IPS-15b (cell line): ENCODE measurements at regions not wholly inside any gene's neighbourhood (a gene's known extent, or its start where the extent isn't known, plus 50 kb on each side); places are given as distances from the start of the nearest gene placed in this dataset.
"Not testable (repeated sequence)": the region's sequence is repeated elsewhere in the genome, so short reads cannot be mapped to it uniquely, and the experiment has no call there.

Experiments used
- H3K27me3 ChIP-seq: one replicate; pipeline ENCODE4 v1.6.1; 2013; ENCODE audit warnings: low read length; ENCODE audit not compliant: control insufficient read depth, insufficient read depth
- H3K36me3 ChIP-seq: one replicate; pipeline ENCODE4 v1.6.1; 2013; ENCODE audit warnings: low read length; ENCODE audit not compliant: control insufficient read depth, insufficient read depth
- H3K4me1 ChIP-seq: one replicate; pipeline ENCODE4 v1.6.1; 2013; ENCODE audit warnings: mild to moderate bottlenecking, low read length; ENCODE audit not compliant: control insufficient read depth, insufficient read depth
- H3K4me3 ChIP-seq: one replicate; pipeline ENCODE4 v1.5.1; 2013; ENCODE audit warnings: low read depth, low read length
- H3K9ac ChIP-seq: one replicate; pipeline ENCODE4 v1.6.1; 2013; ENCODE audit warnings: low read depth, mild to moderate bottlenecking, low read length
- H3K9me3 ChIP-seq: one replicate; pipeline ENCODE4 v1.6.1; 2013; ENCODE audit warnings: mild to moderate bottlenecking, low read length; ENCODE audit not compliant: control insufficient read depth, insufficient read depth

DNA sequence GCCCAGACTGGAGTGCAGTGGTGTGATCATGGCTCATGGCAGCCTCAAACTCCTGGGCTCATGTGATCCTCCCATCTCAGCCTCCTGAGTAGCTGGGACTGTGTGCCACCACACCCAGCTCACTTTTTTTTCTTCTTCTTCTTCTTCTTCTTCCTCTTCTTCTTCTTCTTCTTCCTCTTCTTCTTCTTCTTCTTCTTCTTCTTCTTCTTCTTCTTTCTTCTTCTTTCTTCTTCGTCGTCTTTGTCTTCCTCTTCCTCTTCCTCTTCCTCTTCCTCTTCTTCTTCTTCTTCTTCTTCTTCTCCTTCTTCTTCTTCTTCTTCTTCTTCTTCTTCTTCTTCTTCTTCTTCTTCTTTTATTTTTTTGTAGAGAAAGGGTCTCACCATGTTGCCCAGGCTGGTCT, 78.8 kb upstream of the RPH3A start:
- H3K4me3 ChIP-seq, H3K9me3 ChIP-seq, H3K4me1 ChIP-seq, H3K36me3 ChIP-seq, H3K9ac ChIP-seq, H3K27me3 ChIP-seq: not testable (repeated sequence)

DNA sequence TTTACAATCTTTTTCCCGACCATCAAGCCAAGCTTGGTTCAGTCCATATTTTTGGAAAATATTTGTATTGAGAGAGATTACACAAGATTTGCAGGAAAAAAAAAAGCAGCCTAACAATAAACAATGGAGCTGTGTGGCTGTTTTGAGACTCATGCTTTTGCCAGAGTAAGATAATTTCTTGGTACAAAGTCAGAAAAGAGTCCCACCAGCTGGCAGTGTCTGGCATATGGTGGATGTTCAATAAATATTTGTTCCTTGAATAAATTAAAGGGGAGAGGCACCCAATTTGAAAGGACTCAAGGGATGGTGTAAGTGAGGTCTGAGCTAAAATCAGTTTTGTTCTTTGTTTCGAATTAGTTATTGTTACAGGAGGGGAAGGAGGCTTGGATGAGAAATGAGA, 78.1 kb upstream of the RPH3A start:
- no peaks in the 10 kb centered on the region for H3K9me3 ChIP-seq
- no peaks in the 10 kb centered on the region for H3K27me3 ChIP-seq
- no peak overlapping the region for H3K4me3 ChIP-seq
- no peak overlapping the region for H3K9ac ChIP-seq
- peaks cover 2% of the 10 kb centered on the region for H3K4me1 ChIP-seq
- no peaks in the 10 kb centered on the region for H3K36me3 ChIP-seq

DNA sequence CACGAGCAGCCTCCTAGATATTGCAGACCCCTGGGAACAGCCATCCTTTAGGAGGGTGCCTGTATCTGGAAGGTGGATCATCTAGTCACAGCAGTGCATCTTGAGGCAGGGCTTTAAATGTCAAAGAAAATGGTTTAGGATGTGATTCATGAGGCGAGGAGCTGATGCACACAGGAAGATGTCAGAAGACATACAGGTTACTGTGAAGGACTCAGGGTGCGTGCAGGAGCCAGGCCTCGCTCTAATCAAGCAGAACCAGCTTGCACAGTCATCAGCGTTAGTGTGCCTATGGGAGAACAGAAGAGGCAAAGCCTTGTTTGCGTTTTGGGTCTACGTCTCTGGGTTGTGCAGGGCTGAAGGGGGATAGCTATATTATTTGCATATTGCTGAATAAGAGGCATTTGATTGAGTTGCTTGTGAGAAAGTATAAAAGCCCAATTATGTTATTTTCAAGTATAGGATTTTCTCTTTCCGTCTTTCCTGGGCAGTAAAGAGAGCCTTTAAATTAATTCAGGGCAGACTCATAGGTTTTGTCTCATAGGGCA, 77.3 kb upstream of the RPH3A start:
- Histone ChIP-seq H3K36me3 (no peaks in the 10 kb centered on the region), H3K27me3 (no peaks in the 10 kb centered on the region), H3K4me3 (no peak overlapping the region), H3K9ac (no peak overlapping the region), H3K4me1 (peaks cover 2% of the 10 kb centered on the region), H3K9me3 (no peaks in the 10 kb centered on the region)

DNA sequence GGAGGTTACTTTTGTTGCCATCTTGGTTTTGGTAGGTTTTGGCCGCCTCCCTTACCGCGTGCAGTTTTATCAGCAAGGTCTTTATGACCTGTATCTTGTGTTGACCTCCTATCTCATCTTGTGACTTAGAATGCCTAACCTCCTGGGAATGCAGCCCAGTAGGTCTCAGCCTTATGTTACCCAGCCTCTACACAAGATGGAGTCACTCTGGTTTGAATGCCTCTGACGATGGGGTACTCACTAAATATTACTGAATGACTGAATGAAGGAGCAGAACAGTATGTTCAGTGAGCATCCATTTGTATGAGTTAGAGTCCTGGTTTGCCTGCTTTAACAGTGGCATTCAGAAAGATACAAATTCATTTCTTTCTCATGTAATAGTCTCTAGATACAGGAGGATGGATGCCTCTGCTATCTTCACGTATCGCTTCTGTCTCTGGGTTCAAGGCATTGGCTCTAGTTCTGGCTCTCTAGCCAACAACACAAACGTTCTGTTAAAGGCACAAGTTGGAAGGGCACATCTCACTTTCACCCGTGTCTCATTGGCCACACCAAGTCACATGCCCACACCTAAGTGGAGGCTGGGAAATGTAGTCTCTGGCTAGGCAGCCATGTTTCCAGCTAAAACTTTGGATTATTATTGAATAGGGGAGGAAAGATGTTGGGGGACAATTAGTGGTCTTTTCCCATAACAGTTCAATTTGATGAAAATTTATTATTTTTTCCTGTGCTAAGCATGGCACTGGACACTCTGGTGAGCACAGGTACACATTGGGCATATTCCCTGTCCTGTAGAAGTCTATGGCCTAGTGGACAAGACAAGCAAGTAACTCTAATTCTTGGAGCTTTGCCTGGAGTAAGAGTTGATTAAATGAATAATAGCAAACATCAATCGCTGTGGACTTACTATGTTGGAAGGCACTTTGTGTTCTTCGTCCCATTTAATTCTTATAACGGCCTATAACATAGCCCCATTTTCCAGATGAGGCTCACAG, 75.2 kb upstream of the RPH3A start:
- H3K4me3 ChIP-seq: no peak overlapping the region
- H3K27me3 ChIP-seq: no peaks in the 10 kb centered on the region
- no peak overlapping the region for H3K9ac ChIP-seq
- no peaks in the 10 kb centered on the region for H3K9me3 ChIP-seq
- peaks cover 2% of the 10 kb centered on the region for H3K4me1 ChIP-seq
- H3K36me3 ChIP-seq: no peaks in the 10 kb centered on the region

DNA sequence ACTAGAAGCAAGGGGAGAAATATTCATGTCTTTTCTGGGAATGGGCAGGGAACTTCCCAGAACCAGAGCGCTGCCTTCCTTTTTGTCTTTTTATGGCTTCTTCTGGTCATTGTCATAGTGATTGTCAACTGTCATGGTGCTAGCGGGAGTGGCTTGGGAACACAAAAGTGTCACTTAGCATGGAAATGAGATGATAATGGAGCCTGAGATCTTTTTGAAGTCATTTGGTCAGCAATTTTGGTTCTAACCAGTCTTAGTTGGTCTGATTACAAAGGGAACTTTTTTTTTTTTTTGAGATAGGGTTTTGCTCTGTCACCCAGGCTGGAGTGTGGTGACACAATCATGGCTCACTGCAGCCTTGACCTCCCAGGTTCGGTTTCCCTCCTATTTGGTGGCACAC, 62.7 kb upstream of the RPH3A start:
- no peaks in the 10 kb centered on the region for H3K4me1 ChIP-seq
- H3K4me3 ChIP-seq: no peak overlapping the region
- H3K9me3 ChIP-seq: no peaks in the 10 kb centered on the region
- H3K36me3 ChIP-seq: no peaks in the 10 kb centered on the region
- H3K9ac ChIP-seq: no peak overlapping the region
- no peaks in the 10 kb centered on the region for H3K27me3 ChIP-seq

DNA sequence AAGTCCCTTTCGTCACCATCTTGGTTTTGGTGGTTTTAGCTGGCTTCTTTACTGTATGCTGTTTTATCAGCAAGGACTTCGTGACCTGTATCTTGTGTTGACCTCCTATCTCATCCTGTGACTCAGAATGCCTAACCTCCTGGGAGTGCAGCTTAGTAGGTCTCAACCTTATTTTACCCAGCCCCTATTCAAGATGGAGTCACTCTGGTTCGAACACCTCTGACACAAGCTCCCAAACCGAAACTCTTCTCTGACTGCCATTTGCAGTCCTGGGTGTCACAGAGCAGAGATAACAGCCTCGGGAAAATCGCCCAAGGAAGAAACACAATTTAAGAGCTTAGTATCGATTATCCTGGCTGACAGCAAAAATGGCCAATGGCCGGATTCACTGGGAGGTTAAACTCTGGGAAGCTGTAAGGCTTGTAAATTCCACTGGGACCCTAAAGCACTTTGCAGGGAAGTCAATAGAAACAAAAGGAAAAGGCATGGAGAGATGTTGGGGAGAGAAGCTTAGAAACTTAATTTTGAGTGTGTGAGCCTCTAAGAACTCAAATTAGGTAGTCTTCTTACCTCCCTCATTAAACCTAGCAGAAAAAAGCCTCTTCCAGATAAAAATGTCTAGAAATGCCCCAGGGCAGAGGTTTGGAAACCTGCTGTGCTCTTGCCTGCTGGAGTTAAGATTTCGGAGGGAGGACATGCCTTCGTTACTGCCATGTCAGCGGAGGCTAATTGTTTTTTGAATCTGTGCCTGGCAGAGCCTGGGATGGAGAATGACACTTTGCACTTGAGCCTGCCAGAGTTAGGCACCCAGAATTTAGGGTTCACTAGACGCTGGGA, 56.5 kb upstream of the RPH3A start:
- H3K9ac ChIP-seq: no peak overlapping the region
- H3K4me1 ChIP-seq: no peaks in the 10 kb centered on the region
- no peaks in the 10 kb centered on the region for H3K27me3 ChIP-seq

DNA sequence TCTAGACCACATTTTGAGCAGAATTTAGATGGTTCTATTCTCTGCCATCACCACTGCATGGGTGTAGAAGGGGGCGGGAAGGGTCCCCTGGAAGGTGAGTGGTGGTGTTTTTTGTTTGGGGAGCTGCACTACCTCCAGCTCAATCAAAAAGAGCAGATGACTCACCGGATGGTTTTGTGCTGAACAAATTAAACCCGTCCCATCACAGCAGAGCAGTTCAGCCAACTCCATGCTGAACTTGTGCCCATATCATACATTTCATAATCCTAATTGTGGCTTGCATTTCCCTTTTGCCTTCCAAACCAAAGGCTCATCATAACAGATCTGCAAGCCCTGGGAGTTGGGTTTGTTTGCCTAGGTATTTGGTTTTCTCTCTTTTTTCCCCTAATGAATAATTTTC, 53.0 kb upstream of the RPH3A start:
- H3K9ac ChIP-seq: no peak overlapping the region
- no peaks in the 10 kb centered on the region for H3K27me3 ChIP-seq
- no peaks in the 10 kb centered on the region for H3K4me1 ChIP-seq
- no peak overlapping the region for H3K4me3 ChIP-seq
- H3K36me3 ChIP-seq: no peaks in the 10 kb centered on the region
- no peaks in the 10 kb centered on the region for H3K9me3 ChIP-seq

More for the DNA sequence above, 56.5 kb upstream of the RPH3A start:
- H3K4me3 ChIP-seq: no peak overlapping the region
- no peaks in the 10 kb centered on the region for H3K36me3 ChIP-seq
- H3K9me3 ChIP-seq: no peaks in the 10 kb centered on the region

DNA sequence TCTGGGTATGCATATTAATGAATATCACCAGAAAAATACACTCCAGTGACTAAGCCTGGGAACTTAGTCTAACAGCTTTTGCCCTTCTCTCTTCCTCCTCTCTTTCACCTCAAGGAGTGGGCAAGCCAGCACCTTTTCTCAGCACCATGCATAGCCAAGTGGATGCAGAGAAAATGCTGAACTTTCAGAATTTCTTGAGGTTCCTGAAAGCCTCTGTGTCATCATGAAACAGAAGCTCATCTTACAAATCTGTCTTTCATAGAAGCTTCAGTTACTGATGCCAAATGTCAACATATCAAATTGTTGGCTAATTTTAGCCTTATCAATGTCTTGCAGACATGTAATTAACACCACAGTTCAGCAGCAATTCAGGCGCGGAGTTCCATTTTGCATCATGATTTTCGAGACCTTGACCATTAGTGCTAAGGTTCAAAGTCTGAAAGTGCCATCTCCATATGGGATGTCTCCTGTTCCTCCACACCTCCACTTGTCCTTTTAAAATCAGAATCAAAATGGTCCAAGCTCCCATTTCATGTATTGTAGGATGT, 51.1 kb upstream of the RPH3A start:
- Histone ChIP-seq H3K4me1 (peaks cover 2% of the 10 kb centered on the region), H3K4me3 (no peak overlapping the region), H3K27me3 (no peaks in the 10 kb centered on the region), H3K36me3 (no peaks in the 10 kb centered on the region), H3K9me3 (no peaks in the 10 kb centered on the region), H3K9ac (no peak overlapping the region)

DNA sequence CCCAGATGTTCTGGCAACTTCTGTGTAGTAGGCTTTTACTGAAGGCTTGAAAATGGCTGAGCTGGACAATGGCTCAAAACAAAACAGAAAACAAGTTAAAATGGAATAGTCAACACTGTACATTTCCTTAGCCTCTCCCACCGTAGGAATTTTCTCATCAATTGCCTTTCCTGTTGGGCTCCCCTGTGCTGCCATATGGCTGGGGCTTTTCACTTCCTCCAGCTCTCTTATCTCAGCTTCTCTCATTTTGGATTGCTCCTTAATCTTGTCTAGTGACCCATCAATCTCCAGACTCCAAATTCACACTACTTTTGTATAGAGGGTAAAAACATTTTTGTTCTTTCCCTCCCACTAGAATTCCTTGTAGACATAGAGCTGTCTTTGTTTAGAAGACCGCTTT, 50.4 kb upstream of the RPH3A start:
- Histone ChIP-seq H3K27me3 (no peaks in the 10 kb centered on the region), H3K9ac (no peak overlapping the region), H3K9me3 (no peaks in the 10 kb centered on the region), H3K36me3 (no peaks in the 10 kb centered on the region), H3K4me3 (no peak overlapping the region), H3K4me1 (peaks cover 4% of the 10 kb centered on the region)
